ENCODE measurements at regions not wholly inside any gene's neighbourhood (a gene's known extent, or its start where the extent isn't known, plus 50 kb on each side); places are given as distances from the start of the nearest gene placed in this dataset.

GRCh38 chr6:148257810-148258209 is 84.8 kb upstream of the SASH1 start:
- no peaks in the 10 kb centered on the region for H3K9me3 ChIP-seq
- TF ChIP-seq, protein P1, sequence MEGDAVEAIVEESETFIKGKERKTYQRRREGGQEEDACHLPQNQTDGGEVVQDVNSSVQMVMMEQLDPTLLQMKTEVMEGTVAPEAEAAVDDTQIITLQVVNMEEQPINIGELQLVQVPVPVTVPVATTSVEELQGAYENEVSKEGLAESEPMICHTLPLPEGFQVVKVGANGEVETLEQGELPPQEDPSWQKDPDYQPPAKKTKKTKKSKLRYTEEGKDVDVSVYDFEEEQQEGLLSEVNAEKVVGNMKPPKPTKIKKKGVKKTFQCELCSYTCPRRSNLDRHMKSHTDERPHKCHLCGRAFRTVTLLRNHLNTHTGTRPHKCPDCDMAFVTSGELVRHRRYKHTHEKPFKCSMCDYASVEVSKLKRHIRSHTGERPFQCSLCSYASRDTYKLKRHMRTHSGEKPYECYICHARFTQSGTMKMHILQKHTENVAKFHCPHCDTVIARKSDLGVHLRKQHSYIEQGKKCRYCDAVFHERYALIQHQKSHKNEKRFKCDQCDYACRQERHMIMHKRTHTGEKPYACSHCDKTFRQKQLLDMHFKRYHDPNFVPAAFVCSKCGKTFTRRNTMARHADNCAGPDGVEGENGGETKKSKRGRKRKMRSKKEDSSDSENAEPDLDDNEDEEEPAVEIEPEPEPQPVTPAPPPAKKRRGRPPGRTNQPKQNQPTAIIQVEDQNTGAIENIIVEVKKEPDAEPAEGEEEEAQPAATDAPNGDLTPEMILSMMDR (IDR thresholded peaks at IDR 0.05): no peak
- no peak overlapping the region for H3K4me3 ChIP-seq (ENCODE audit: low read depth in 1 of 2, low read length in 1 of 2)
- H3K27me3 ChIP-seq: no peaks in the 10 kb centered on the region
- H3K36me3 ChIP-seq: no peaks in the 10 kb centered on the region
- no peak overlapping the region for H3K27ac ChIP-seq
- no peaks in the 10 kb centered on the region for H3K4me1 ChIP-seq (ENCODE audit: control insufficient read depth in 1 of 2, insufficient read depth in 1 of 2, low read depth in 1 of 2, low read length in 1 of 2)

GRCh38 chr6:148258868-148259267 is 83.8 kb upstream of the SASH1 start:
- H3K4me3 ChIP-seq (ENCODE audit: low read depth in 1 of 2, low read length in 1 of 2): no peak overlapping the region
- H3K27me3 ChIP-seq: no peaks in the 10 kb centered on the region
- no peak overlapping the region for H3K27ac ChIP-seq
- no peaks in the 10 kb centered on the region for H3K4me1 ChIP-seq (ENCODE audit: control insufficient read depth in 1 of 2, insufficient read depth in 1 of 2, low read depth in 1 of 2, low read length in 1 of 2)
- TF ChIP-seq, protein P1 (IDR thresholded peaks at IDR 0.05): no peak
- H3K9me3 ChIP-seq: no peaks in the 10 kb centered on the region
- no peaks in the 10 kb centered on the region for H3K36me3 ChIP-seq

GRCh38 chr6:148261470-148261869 is 81.2 kb upstream of the SASH1 start:
- H3K4me1 ChIP-seq (ENCODE audit: control insufficient read depth in 1 of 2, insufficient read depth in 1 of 2, low read depth in 1 of 2, low read length in 1 of 2): no peaks in the 10 kb centered on the region
- H3K27ac ChIP-seq: no peak overlapping the region
- no peak overlapping the region for H3K4me3 ChIP-seq (ENCODE audit: low read depth in 1 of 2, low read length in 1 of 2)
- TF ChIP-seq, protein P1 (IDR thresholded peaks at IDR 0.05): no peak
- H3K27me3 ChIP-seq: no peaks in the 10 kb centered on the region
- no peaks in the 10 kb centered on the region for H3K36me3 ChIP-seq
- H3K9me3 ChIP-seq: no peaks in the 10 kb centered on the region

- no peaks in the 10 kb centered on the region for H3K4me1 ChIP-seq (ENCODE audit: control insufficient read depth in 1 of 2, insufficient read depth in 1 of 2, low read depth in 1 of 2, low read length in 1 of 2)
- H3K27ac ChIP-seq: no peak overlapping the region
- H3K27me3 ChIP-seq: no peaks in the 10 kb centered on the region
- H3K9me3 ChIP-seq: no peaks in the 10 kb centered on the region
- no peaks in the 10 kb centered on the region for H3K36me3 ChIP-seq
- H3K4me3 ChIP-seq (ENCODE audit: low read depth in 1 of 2, low read length in 1 of 2): no peak overlapping the region
- TF ChIP-seq, protein P1 (IDR thresholded peaks at IDR 0.05): no peak
These were observed 79.6 kb upstream of the SASH1 start for GRCh38 chr6:148263010-148263409.

DNA sequence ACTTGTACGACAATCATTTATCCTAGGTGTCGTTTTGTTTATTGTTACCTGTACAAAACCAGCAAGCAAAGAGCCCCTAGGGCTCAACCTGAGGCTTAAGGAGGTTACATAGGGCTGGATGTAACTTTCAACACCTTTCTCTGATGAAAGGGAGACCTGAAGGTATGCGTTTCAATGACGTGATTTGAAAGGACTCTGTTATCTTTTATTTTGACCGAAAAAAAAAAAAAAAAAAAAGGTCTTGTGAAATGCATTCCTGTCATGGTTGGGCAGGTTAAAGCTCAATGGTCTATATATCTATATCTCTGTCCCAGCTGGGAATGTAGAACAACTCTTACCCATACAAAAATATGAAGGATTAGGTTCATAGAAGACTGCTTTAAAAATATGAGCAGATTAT is 78.7 kb upstream of the SASH1 start:
- H3K4me3 ChIP-seq (ENCODE audit: low read depth in 1 of 2, low read length in 1 of 2): no peak overlapping the region
- no peaks in the 10 kb centered on the region for H3K27me3 ChIP-seq
- H3K36me3 ChIP-seq: no peaks in the 10 kb centered on the region
- no peaks in the 10 kb centered on the region for H3K9me3 ChIP-seq
- TF ChIP-seq, protein P1 (IDR thresholded peaks at IDR 0.05): no peak
- no peak overlapping the region for H3K27ac ChIP-seq
- no peaks in the 10 kb centered on the region for H3K4me1 ChIP-seq (ENCODE audit: control insufficient read depth in 1 of 2, insufficient read depth in 1 of 2, low read depth in 1 of 2, low read length in 1 of 2)

DNA sequence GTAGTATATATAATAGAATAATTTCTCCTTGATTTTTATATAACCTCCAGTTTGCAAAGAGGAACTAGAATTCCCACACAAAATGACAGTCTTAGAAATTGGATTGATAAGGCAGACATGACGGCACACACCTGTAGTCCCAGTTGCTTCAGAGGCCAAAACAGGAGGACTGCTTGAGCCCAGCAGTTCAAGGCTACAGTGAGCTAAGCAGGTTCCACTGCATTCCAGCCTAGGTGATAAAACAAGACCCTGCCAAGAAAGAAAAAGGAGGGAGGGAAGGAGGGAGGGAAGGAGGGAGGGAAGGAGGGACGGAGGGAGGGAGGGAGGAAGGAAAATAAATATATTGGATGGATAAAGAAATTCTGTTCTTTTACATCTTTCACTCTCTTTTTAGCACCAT is 77.6 kb upstream of the SASH1 start:
- H3K4me3 ChIP-seq (ENCODE audit: low read depth in 1 of 2, low read length in 1 of 2): no peak overlapping the region
- TF ChIP-seq, protein P1 (IDR thresholded peaks at IDR 0.05): no peak
- no peaks in the 10 kb centered on the region for H3K36me3 ChIP-seq
- H3K27ac ChIP-seq: no peak overlapping the region
- no peaks in the 10 kb centered on the region for H3K4me1 ChIP-seq (ENCODE audit: control insufficient read depth in 1 of 2, insufficient read depth in 1 of 2, low read depth in 1 of 2, low read length in 1 of 2)
- H3K9me3 ChIP-seq: no peaks in the 10 kb centered on the region
- H3K27me3 ChIP-seq: no peaks in the 10 kb centered on the region

Data from neutrophil (primary cell).